ENCODE measurements at regions not wholly inside any gene's neighbourhood (a gene's known extent, or its start where the extent isn't known, plus 50 kb on each side); places are given as distances from the start of the nearest gene placed in this dataset.

- DNase-seq = no peak
Measured at GRCh38 chr10:110399106-110399964, 94.6 kb upstream of the SMNDC1 start.

- DNase-seq = no peak
Measured at GRCh38 chr10:110399965-110400933, 95.5 kb upstream of the SMNDC1 start.

GRCh38 chr10:110401401-110402076 lies 96.2 kb upstream of the DUSP5 start:
- no peak for DNase-seq

- DNase-seq = no peak
Measured at GRCh38 chr10:110402077-110402416, 95.7 kb upstream of the DUSP5 start.

DNA sequence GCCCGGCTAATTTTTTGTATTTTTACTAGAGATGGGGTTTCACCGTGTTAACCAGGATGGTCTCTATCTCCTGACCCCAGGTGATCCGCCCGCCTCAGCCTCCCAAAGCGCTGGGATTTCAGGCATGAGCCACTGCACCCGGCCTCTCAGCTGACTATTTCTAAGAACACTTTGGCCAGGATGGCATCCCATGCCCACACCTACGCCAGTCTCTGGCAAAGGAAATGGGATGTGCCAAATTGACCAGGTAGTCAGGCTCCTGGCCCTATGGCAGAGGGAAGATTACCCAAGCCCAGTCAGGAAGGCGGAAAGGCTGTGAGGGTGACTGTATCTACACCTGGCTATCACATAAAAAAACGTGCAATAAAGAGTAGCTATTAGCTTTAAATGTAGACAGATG lies 94.1 kb upstream of the DUSP5 start:
- no peak for DNase-seq

- no peak for DNase-seq
Measured at GRCh38 chr10:110404413-110404812, 93.3 kb upstream of the DUSP5 start.

DNA sequence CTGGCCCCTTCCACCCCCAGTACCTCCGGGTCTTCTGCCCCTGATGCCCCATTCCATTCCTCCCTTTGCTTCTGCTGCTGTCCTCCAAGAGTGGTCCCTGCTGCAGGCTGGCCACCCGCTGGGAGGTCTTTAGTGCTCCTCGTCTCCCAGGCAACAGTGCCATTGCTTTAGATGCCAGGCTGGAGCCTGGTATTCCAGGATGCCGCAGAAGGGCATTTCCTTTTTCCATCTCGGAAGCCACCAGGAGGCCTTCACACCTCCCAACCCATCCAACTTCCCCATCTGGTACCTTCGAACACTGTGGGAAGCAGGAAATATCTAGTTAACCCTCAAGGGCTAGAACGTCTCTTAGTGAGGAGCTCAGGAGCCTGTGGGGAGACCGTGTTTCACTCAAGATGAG lies 92.9 kb upstream of the DUSP5 start:
- no peak for DNase-seq

- DNase-seq = no peak
Measured at GRCh38 chr10:110405380-110405779, 92.3 kb upstream of the DUSP5 start.

DNA sequence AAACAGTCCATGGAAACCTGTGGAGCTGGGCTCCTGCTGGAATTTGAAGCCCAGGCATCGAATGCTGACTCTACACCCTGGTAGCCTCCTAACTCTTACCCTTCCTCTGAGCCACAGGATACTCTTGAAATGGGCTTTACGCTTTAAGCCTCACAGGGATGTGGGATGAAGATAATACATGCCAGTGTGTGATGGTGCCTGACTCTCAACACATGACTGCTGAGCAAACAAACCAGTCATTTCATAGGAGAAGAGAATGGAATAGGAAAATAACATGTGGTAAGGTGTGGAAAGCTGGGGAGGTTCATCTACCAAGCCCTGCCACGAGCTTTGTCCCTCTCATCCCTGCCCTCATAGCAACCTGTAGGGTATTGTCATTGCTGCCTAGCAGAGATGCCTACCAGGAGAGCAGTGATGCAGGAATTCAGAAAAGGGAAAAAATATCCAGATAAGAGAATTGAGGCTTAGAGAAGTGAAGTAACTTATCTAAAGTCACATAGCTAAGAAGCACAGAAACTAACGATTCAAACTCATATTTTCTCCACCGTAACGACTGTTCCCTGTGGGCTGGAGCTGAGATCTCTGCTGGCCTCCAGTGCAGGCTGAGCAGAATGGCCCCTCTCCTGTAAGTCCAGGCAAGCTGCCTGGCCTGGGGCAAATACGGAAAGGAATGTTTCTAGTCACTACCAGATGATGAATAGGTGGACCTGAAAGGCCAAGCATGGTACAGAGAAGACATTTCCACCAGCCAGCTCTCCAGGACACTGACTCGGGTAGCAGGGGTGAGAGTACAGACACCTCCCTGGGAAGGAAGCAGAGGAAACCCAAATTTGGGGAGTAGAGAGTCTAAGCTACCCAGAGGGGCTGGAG lies 90.2 kb upstream of the DUSP5 start:
- DNase-seq = no peak

- DNase-seq = no peak
Measured at GRCh38 chr10:110408203-110408871, 89.4 kb upstream of the DUSP5 start.

DNA sequence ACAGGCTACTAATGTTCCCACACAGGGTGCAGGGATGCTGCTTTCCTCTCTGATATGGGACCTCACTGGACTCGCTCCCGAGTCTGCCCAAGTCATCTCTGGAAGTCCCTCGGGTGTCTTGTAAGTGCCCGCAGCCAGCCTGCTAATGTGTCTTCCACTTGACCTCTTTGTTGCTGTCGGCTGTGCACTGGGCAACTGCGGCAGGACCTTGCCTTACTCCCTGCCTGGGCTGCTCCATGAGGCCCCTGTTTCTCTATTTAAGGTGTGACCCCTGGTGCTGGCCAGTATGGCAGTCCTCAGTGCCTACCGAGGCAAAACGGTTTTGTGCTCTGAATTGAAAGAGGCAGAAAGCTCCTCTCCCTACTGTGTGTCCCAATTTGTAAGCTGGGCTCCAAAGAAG lies 88.8 kb upstream of the DUSP5 start:
- no peak for DNase-seq

- no peak for DNase-seq
Measured at GRCh38 chr10:110409488-110409887, 88.2 kb upstream of the DUSP5 start.

DNA sequence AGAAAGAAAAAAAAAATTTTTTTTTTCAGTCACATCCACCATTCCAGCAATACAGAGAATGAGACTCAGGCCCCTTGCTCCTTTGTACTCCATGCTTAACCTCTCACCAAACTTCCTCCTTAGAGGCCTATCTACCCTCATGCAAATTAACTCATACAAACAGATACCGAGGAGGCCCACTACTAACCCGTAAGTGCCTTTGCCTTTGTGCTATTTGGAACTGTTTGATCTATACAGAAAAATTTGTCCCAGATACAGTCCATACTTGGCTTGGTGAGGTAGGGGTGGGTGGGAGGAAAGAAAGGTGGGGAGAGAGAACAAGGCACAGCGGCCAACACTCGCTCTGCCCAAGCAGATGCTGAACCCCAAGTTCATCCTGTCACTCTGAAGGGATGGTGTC lies 87.8 kb upstream of the DUSP5 start:
- no peak for DNase-seq

- DNase-seq = no peak
Measured at GRCh38 chr10:110410329-110411046, 87.2 kb upstream of the DUSP5 start.

DNA sequence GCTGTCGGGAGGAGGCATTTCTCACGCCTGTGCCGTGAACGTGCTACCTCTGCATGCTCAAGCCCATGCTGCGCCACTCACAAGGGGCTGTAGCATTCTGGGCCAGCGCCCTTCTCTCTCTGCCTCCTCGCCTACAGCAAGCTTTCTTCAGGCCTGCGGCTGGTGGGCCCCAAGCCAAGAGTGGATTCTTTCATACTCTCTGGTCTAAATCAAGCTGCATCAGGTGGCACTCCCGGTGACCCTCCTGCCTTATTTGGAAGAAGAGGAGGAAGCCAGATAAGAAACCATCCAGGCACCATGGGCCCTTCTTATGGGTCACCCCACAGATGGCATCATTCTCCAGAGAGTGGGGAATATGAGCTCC lies 86.7 kb upstream of the DUSP5 start:
- no peak for DNase-seq

GRCh38 chr10:110413049-110413783 lies 84.5 kb upstream of the DUSP5 start:
- no peak for DNase-seq

DNA sequence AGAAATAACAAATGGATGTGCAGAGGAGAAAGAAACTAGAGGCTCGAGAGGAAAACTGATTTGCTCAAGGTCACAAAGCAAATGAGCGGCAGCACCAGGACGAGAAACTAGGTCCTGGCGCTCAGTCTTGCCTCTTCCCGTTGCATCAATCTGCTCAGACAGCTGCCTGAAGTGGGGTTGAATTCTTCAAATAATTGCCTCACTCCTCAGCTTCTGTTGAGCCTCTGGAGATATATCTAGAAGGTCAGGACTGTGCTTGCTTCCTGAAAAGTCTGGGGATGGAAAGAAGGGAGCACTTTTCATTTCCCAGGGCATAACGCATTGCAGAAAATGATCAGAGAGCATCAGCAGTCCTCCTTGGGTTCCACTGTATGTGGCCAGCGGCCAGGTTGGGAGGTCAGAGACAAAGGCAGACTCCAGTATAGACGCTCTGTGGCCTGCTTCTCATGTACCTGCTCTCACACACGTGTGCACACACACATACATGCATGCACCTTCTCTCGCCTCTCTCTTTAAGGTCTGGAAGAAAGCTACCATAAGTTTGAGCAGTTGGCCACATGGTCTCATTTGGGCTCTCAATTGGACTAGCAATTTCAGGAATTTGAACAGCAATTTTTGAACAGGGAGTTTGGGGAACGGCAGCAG lies 83.7 kb upstream of the DUSP5 start:
- no peak for DNase-seq

GRCh38 chr10:110414548-110415309 lies 83.0 kb upstream of the DUSP5 start:
- DNase-seq = no peak

GRCh38 chr10:110415809-110416208 lies 81.9 kb upstream of the DUSP5 start:
- no peak for DNase-seq
